CD8-positive, alpha-beta memory T cell (primary cell): ENCODE measurements at regions not wholly inside any gene's neighbourhood (a gene's known extent, or its start where the extent isn't known, plus 50 kb on each side); places are given as distances from the start of the nearest gene placed in this dataset.

Experiments
- CTCF ChIA-PET: fragments of 350-600 bp; sonication (Branson Sonifier 250); formaldehyde crosslinking; loops from one replicate; lab custom pipeline; 2021; ENCODE audit warnings: antibody characterized with exemption; lab: Charles Lee
- POLR2A ChIA-PET: fragments of 350-600 bp; sonication (Branson Sonifier 250); formaldehyde crosslinking; loops from one replicate; lab custom pipeline; 2021; ENCODE audit warnings: antibody characterized with exemption; lab: Charles Lee
- DNase-seq, 5 donors: peaks; one replicate each; pipeline versions ENCODE4 v3.0.0 to v3.0.0-alpha.2; 2020 to 2022; ENCODE audit warnings: mixed read lengths in 1 of 5
- H3K27ac ChIP-seq: one replicate; pipeline ENCODE4 v1.7.0; 2013; ENCODE audit warnings: low read depth, mild to moderate bottlenecking, low read length, moderate library complexity
- H3K27me3 ChIP-seq: 2 replicates; pipeline ENCODE4 v1.7.0; 2013; ENCODE audit warnings: low read length, mild to moderate bottlenecking; ENCODE audit not compliant: insufficient read depth, poor library complexity, severe bottlenecking
- H3K36me3 ChIP-seq: 2 replicates; pipeline ENCODE4 v1.7.0; 2013; ENCODE audit warnings: mild to moderate bottlenecking, low read length, moderate library complexity; ENCODE audit not compliant: insufficient read depth
- H3K4me1 ChIP-seq: 2 replicates; pipeline ENCODE4 v1.7.0; 2013; ENCODE audit warnings: mild to moderate bottlenecking, low read length, moderate library complexity; ENCODE audit not compliant: insufficient read depth
- H3K4me3 ChIP-seq: 2 replicates; pipeline ENCODE4 v1.7.0; 2013; ENCODE audit warnings: mild to moderate bottlenecking, low read length
- H3K9me3 ChIP-seq: 2 replicates; pipeline ENCODE4 v1.7.0; 2013; ENCODE audit warnings: mild to moderate bottlenecking, low read length
- H3K27ac Mint-ChIP-seq, 8 donors: one replicate each; pipeline ENCODE4 v1.8.0; 2020 to 2021; ENCODE audit warnings: mixed read lengths in 8 of 8, mild to moderate bottlenecking in 6 of 8, inconsistent platforms in 3 of 8, moderate library complexity in 3 of 8
- H3K27me3 Mint-ChIP-seq, 2 donors: one replicate each; pipeline ENCODE4 v1.8.0; 2020 to 2021; ENCODE audit warnings: mixed read lengths in 2 of 2, mild to moderate bottlenecking in 1 of 2, moderate library complexity in 1 of 2
- H3K36me3 Mint-ChIP-seq, 3 donors: one replicate each; pipeline ENCODE4 v1.8.0; 2020 to 2021; ENCODE audit warnings: mixed read lengths in 3 of 3, inconsistent platforms in 1 of 3, mild to moderate bottlenecking in 1 of 3
- H3K4me1 Mint-ChIP-seq, 3 donors: one replicate each; pipeline ENCODE4 v1.8.0; 2020 to 2021; ENCODE audit warnings: mixed read lengths in 3 of 3, inconsistent platforms in 1 of 3, mild to moderate bottlenecking in 1 of 3
- H3K4me3 Mint-ChIP-seq, 7 donors: one replicate each; pipeline ENCODE4 v1.8.0; 2020 to 2021; ENCODE audit warnings: mixed read lengths in 7 of 7, mild to moderate bottlenecking in 6 of 7, moderate library complexity in 4 of 7, inconsistent platforms in 2 of 7
- H3K9me3 Mint-ChIP-seq, 5 donors: one replicate each; pipeline ENCODE4 v1.8.0; 2020 to 2022; ENCODE audit warnings: mixed read lengths in 5 of 5, mild to moderate bottlenecking in 3 of 5, moderate library complexity in 2 of 5, inconsistent platforms in 1 of 5

GRCh38 chr12:128137140-128137539 lies 129.8 kb upstream of the TMEM132C start:
- ChIA-PET CTCF (no interaction called here), POLR2A (no interaction called here)
- no peaks in the 10 kb centered on the region for H3K9me3 ChIP-seq
- peaks cover 0 to 6% (median 4%) of the 10 kb centered on the region in 5 donors for H3K9me3 Mint-ChIP-seq
- H3K4me1 ChIP-seq, result no peaks in the 10 kb centered on the region
- no peaks in the 10 kb centered on the region for H3K27me3 ChIP-seq
- H3K4me3 Mint-ChIP-seq, result no peak overlapping the region
- no peaks in the 10 kb centered on the region for H3K4me1 Mint-ChIP-seq
- H3K27ac ChIP-seq, result no peak overlapping the region
- no peaks in the 10 kb centered on the region for H3K36me3 Mint-ChIP-seq
- no peak for DNase-seq
- H3K27ac Mint-ChIP-seq, result no peak overlapping the region
- no peaks in the 10 kb centered on the region for H3K36me3 ChIP-seq
- H3K27me3 Mint-ChIP-seq, result no peaks in the 10 kb centered on the region
- no peak overlapping the region for H3K4me3 ChIP-seq

GRCh38 chr12:128138125-128138524 lies 128.8 kb upstream of the TMEM132C start:
- no peaks in the 10 kb centered on the region for H3K27me3 Mint-ChIP-seq
- Histone ChIP-seq H3K27me3 (no peaks in the 10 kb centered on the region), H3K9me3 (no peaks in the 10 kb centered on the region), H3K36me3 (no peaks in the 10 kb centered on the region), H3K27ac (no peak overlapping the region), H3K4me3 (no peak overlapping the region), H3K4me1 (no peaks in the 10 kb centered on the region)
- H3K9me3 Mint-ChIP-seq, result peaks cover 0 to 6% (median 4%) of the 10 kb centered on the region in 5 donors
- no peaks in the 10 kb centered on the region for H3K4me1 Mint-ChIP-seq
- no peak overlapping the region for H3K27ac Mint-ChIP-seq
- no peaks in the 10 kb centered on the region for H3K36me3 Mint-ChIP-seq
- DNase-seq, result no peak
- H3K4me3 Mint-ChIP-seq, result no peak overlapping the region
- ChIA-PET POLR2A (no interaction called here), CTCF (no interaction called here)

GRCh38 chr12:128140551-128140950 lies 126.4 kb upstream of the TMEM132C start:
- Histone ChIP-seq H3K36me3 (no peaks in the 10 kb centered on the region), H3K4me3 (no peak overlapping the region), H3K27ac (no peak overlapping the region), H3K4me1 (no peaks in the 10 kb centered on the region), H3K27me3 (no peaks in the 10 kb centered on the region), H3K9me3 (no peaks in the 10 kb centered on the region)
- Mint-ChIP-seq H3K27me3 (no peaks in the 10 kb centered on the region), H3K36me3 (no peaks in the 10 kb centered on the region), H3K9me3 (peaks cover 0 to 6% (median 4%) of the 10 kb centered on the region in 5 donors), H3K4me1 (no peaks in the 10 kb centered on the region), H3K27ac (no peak overlapping the region), H3K4me3 (no peak overlapping the region)
- no peak for DNase-seq
- CTCF ChIA-PET, result no interaction called here
- POLR2A ChIA-PET, result no interaction called here

GRCh38 chr12:128150961-128151360 lies 116.0 kb upstream of the TMEM132C start:
- Mint-ChIP-seq H3K27ac (no peak overlapping the region), H3K4me3 (no peak overlapping the region)

GRCh38 chr12:128155571-128155970 lies 111.4 kb upstream of the TMEM132C start:
- Mint-ChIP-seq H3K4me1 (no peaks in the 10 kb centered on the region), H3K27ac (no peak overlapping the region), H3K36me3 (no peaks in the 10 kb centered on the region), H3K9me3 (peaks cover 0 to 5% (median 0%) of the 10 kb centered on the region in 5 donors), H3K4me3 (no peak overlapping the region), H3K27me3 (no peaks in the 10 kb centered on the region)
- no peaks in the 10 kb centered on the region for H3K36me3 ChIP-seq
- CTCF ChIA-PET, result no interaction called here
- DNase-seq, result no peak
- no peak overlapping the region for H3K4me3 ChIP-seq
- H3K27ac ChIP-seq, result no peak overlapping the region
- H3K27me3 ChIP-seq, result no peaks in the 10 kb centered on the region
- no peaks in the 10 kb centered on the region for H3K9me3 ChIP-seq
- POLR2A ChIA-PET, result no interaction called here
- no peaks in the 10 kb centered on the region for H3K4me1 ChIP-seq

More at GRCh38 chr12:128150961-128151360, 116.0 kb upstream of the TMEM132C start:
- CTCF ChIA-PET, result no interaction called here
- H3K4me3 ChIP-seq, result no peak overlapping the region
- Mint-ChIP-seq H3K27me3 (no peaks in the 10 kb centered on the region), H3K36me3 (no peaks in the 10 kb centered on the region), H3K9me3 (peaks cover 0 to 5% (median 0%) of the 10 kb centered on the region in 5 donors), H3K4me1 (no peaks in the 10 kb centered on the region)
- no peak overlapping the region for H3K27ac ChIP-seq
- H3K27me3 ChIP-seq, result no peaks in the 10 kb centered on the region
- no peak for DNase-seq
- no peaks in the 10 kb centered on the region for H3K9me3 ChIP-seq
- POLR2A ChIA-PET, result no interaction called here
- H3K36me3 ChIP-seq, result no peaks in the 10 kb centered on the region
- no peaks in the 10 kb centered on the region for H3K4me1 ChIP-seq

GRCh38 chr12:128163086-128163485 lies 103.9 kb upstream of the TMEM132C start:
- H3K4me3 ChIP-seq, result no peak overlapping the region
- H3K36me3 ChIP-seq, result no peaks in the 10 kb centered on the region
- H3K4me3 Mint-ChIP-seq, result no peak overlapping the region
- no peaks in the 10 kb centered on the region for H3K36me3 Mint-ChIP-seq
- ChIA-PET CTCF (no interaction called here), POLR2A (no interaction called here)
- H3K27me3 Mint-ChIP-seq, result no peaks in the 10 kb centered on the region
- H3K9me3 ChIP-seq, result peaks cover 7% of the 10 kb centered on the region
- no peaks in the 10 kb centered on the region for H3K4me1 ChIP-seq
- H3K27ac ChIP-seq, result no peak overlapping the region
- DNase-seq, result no peak
- no peaks in the 10 kb centered on the region for H3K4me1 Mint-ChIP-seq
- no peak overlapping the region for H3K27ac Mint-ChIP-seq
- H3K27me3 ChIP-seq, result no peaks in the 10 kb centered on the region
- peaks cover 0 to 9% (median 4%) of the 10 kb centered on the region in 5 donors for H3K9me3 Mint-ChIP-seq

- ChIA-PET CTCF (no interaction called here), POLR2A (no interaction called here)
- Histone ChIP-seq H3K36me3 (no peaks in the 10 kb centered on the region), H3K27ac (no peak overlapping the region), H3K4me1 (no peaks in the 10 kb centered on the region), H3K9me3 (peaks cover 7% of the 10 kb centered on the region), H3K27me3 (no peaks in the 10 kb centered on the region), H3K4me3 (no peak overlapping the region)
- no peak for DNase-seq
- Mint-ChIP-seq H3K36me3 (no peaks in the 10 kb centered on the region), H3K27me3 (no peaks in the 10 kb centered on the region), H3K9me3 (peaks cover 3 to 9% (median 4%) of the 10 kb centered on the region in 5 donors), H3K4me1 (no peaks in the 10 kb centered on the region), H3K27ac (no peak overlapping the region), H3K4me3 (no peak overlapping the region)
These were observed 102.4 kb upstream of the TMEM132C start for GRCh38 chr12:128164533-128164932.

GRCh38 chr12:128165387-128165786 lies 101.6 kb upstream of the TMEM132C start:
- H3K36me3 ChIP-seq, result no peaks in the 10 kb centered on the region

GRCh38 chr12:128168273-128168672 lies 98.7 kb upstream of the TMEM132C start:
- Histone ChIP-seq H3K4me1 (no peaks in the 10 kb centered on the region), H3K27ac (no peak overlapping the region), H3K9me3 (peaks cover 7% of the 10 kb centered on the region), H3K36me3 (no peaks in the 10 kb centered on the region), H3K27me3 (no peaks in the 10 kb centered on the region), H3K4me3 (no peak overlapping the region)
- DNase-seq, result no peak
- POLR2A ChIA-PET, result no interaction called here
- Mint-ChIP-seq H3K4me1 (no peaks in the 10 kb centered on the region), H3K9me3 (peaks cover 4 to 9% (median 7%) of the 10 kb centered on the region in 5 donors), H3K4me3 (no peak overlapping the region), H3K36me3 (peaks cover 0 to 1% (median 0%) of the 10 kb centered on the region in 3 donors), H3K27me3 (no peaks in the 10 kb centered on the region), H3K27ac (no peak overlapping the region)
- CTCF ChIA-PET, result no interaction called here

More at GRCh38 chr12:128165387-128165786, 101.6 kb upstream of the TMEM132C start:
- H3K27me3 Mint-ChIP-seq, result no peaks in the 10 kb centered on the region
- H3K27me3 ChIP-seq, result no peaks in the 10 kb centered on the region
- no peak overlapping the region for H3K4me3 ChIP-seq
- no peak overlapping the region for H3K27ac ChIP-seq
- no peaks in the 10 kb centered on the region for H3K4me1 Mint-ChIP-seq
- ChIA-PET CTCF (no interaction called here), POLR2A (no interaction called here)
- no peak for DNase-seq
- H3K9me3 ChIP-seq, result peaks cover 7% of the 10 kb centered on the region
- no peak overlapping the region for H3K27ac Mint-ChIP-seq
- H3K4me3 Mint-ChIP-seq, result no peak overlapping the region
- no peaks in the 10 kb centered on the region for H3K4me1 ChIP-seq
- peaks cover 0 to 1% (median 0%) of the 10 kb centered on the region in 3 donors for H3K36me3 Mint-ChIP-seq
- H3K9me3 Mint-ChIP-seq, result peaks cover 3 to 9% (median 4%) of the 10 kb centered on the region in 5 donors
